ENCODE measurements at regions not wholly inside any gene's neighbourhood (a gene's known extent, or its start where the extent isn't known, plus 50 kb on each side); places are given as distances from the start of the nearest gene placed in this dataset.

DNA sequence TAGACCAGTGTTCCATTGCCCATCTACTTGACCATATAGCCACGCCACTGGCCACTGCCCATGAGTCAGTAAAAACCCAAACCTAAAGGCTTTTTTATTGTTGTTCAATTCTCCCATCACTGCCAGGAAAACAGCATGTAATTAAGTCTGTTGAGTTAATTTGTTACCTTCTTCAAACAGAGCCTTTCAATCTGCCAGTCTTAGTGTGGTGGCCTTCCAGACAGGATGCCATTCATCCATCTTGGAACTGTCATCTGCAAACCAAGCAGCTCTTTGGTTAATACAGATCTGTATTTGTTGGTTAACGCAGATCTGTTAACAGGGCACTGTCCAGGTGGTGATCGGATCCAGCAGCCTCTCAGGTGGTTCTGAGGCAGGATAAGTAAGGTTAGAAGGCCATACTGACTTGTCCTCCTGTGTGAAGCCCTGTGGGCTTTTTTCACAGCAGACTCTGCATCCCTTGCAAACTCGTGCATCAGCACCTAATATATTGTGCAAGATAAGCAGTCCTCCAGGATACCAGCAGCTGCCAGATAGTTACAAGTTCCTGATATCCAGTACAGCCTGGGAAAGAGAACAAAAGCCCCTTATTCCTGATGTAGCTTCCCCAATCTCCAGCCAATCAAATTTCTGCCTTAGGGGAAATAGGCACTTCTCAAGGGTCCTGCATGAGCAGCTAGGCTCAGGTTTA lies 59.1 kb upstream of the DHRS4 start:
- TF ChIP-seq ZNF274 (IDR thresholded peaks at IDR 0.05; ENCODE audit: low read depth, low read length) (no peak), YY1 (IDR thresholded peaks at IDR 0.05; ENCODE audit: insufficient read depth, insufficient read length) (no peak)

Data from NT2/D1 (cell line).